Adrenal gland (tissue), 9 donors: ENCODE measurements at regions not wholly inside any gene's neighbourhood (a gene's known extent, or its start where the extent isn't known, plus 50 kb on each side); places are given as distances from the start of the nearest gene placed in this dataset.

Experiments
- DNase-seq, 7 donors: peaks; one replicate each; pipeline ENCODE4 v3.0.0-alpha.2; 2019 to 2020
- H3K27ac ChIP-seq, 5 donors: fragments of 200-600 bp; sonication (generic) in 4 of 5; 1 replicate in 3 of 5; 2 replicates in 2 of 5; pipeline versions ENCODE4 v1.5.1 to v1.8.0; 2016 to 2020; ENCODE audit warnings: mild to moderate bottlenecking in 1 of 5
- H3K27me3 ChIP-seq: fragments of 200-600 bp; 2 replicates; pipeline ENCODE4 v1.8.0; 2021
- H3K36me3 ChIP-seq, 2 donors: fragments of 200-600 bp; replicated peaks in 1 of 2; 1 replicate in 1 of 2; 2 replicates in 1 of 2; pipeline versions ENCODE4 v1.5.1 to v1.8.0; 2018 to 2022
- H3K4me1 ChIP-seq, 2 donors: fragments of 200-600 bp; replicated peaks in 1 of 2; 1 replicate in 1 of 2; 2 replicates in 1 of 2; pipeline versions ENCODE4 v1.5.1 to v1.8.0; 2018 to 2021
- H3K4me3 ChIP-seq, 4 donors: fragments of 200-600 bp; sonication (generic) in 3 of 4; one replicate each; pipeline ENCODE4 v1.5.1; 2016 to 2018
- H3K9me3 ChIP-seq, 3 donors: fragments of 200-600 bp; sonication (generic) in 1 of 3; replicated peaks in 1 of 3; 1 replicate in 2 of 3; 2 replicates in 1 of 3; pipeline versions ENCODE4 v1.5.1 to v1.8.0; 2016 to 2021
- POLR2A ChIP-seq, 2 donors: fragments of 450-650 bp; IDR thresholded peaks; one replicate each; pipeline ENCODE4 v1.6.1; 2017; ENCODE audit warnings: antibody characterized with exemption in 2 of 2, mild to moderate bottlenecking in 2 of 2, moderate library complexity in 1 of 2
- WGBS, 4 donors: extraction: QIAGEN DNeasy Blood & Tissue Kit in 2 of 4; methylation state at CpG; one replicate each; pipeline versions ENCODE4 v1.1.5 to v1.1.7; 2013 to 2017; 5-methylcytosine and 5-hydroxymethylcytosine counted together
- intact Hi-C, 2 donors: fragments of 100-400 bp; cut with DNase I; formaldehyde crosslinking; loops; one replicate each; pipeline versions ENCODE4 v1.14.1 to v1.15.0; 2022 to 2023
- TF ChIP-seq, protein P1 (sequence below), 6 experiments: fragments of 450-650 bp in 4 of 6; fragments of 200-600 bp in 2 of 6; sonication (generic) in 1 of 6; IDR thresholded peaks; 1 replicate in 5 of 6; 2 replicates in 1 of 6; pipeline versions ENCODE4 v1.5.1 to v1.8.0; 2016 to 2021; ENCODE audit warnings: antibody characterized with exemption in 6 of 6, mild to moderate bottlenecking in 2 of 6, moderate library complexity in 1 of 6
- donor health status: healthy with polysubstance abuse.
- donor health status: Bipolar disorder and iron deficiency.
- donor health status: DM: yes; HTN: yes; CAD: no.
- donor health status: DM: no; HTN: no; CAD: no.
- donor health status: DM: no; HTN: no; CAD: no.

DNA sequence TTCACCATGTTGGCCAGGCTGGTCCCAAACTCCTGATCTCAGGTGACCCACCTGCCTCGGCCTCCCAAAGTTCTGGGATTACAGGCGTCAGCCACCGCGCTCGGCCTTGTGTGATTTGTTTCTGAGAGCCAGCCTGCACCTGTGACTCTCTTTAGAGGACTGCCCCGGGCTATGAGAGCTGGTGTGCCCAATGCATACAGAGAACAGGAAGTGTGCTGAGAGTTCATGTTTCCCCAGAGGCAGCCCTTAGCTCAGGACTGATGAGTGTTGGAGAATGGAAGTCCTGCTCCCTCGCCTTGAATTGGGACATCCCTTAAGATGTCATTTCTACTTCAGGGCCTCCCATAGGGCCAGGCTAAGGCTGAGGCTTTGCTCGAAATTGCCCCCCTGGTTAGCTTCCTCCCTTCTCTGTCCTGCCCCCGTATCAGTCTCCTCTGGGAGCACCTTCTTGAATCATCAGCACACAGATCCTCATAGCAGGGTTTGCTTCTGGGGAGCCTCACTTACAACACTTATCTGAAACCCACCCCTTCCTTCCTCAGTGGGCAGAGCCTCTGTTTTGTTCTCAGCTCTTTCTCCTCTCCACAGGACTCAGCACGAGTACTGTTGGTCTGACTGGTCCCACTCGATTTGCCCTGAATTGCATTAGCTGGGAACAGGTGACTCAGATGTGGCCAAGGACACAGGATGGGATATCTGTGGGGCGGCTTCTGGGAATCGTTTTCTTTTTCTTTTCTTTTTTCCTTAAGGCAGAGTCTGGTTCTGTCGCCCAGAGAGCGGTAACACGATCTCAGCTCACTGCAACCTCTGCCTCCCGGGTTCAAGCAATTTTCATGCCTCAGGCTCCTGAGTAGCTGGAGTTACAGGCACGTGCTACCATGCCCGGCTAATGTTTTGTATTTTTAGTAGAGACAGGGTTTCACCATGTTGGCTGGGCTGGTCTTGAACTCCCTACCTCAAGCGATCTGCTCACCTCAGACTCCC lies 80.1 kb downstream of the UBIAD1 start:
- 44 to 51% (median 47%) methylated on average over 20 of the region's 20 CpGs for WGBS, 4 donors
- peak; percentile 24 to 72 (median 57) for DNase-seq
- Histone ChIP-seq H3K27ac (peak overlapping the region in 1 of 5 donors; percentile 45), H3K9me3 (no peaks in the 10 kb centered on the region), H3K36me3 (no peaks in the 10 kb centered on the region), H3K4me3 (no peak overlapping the region), H3K4me1 (no peaks in the 10 kb centered on the region), H3K27me3 (peaks cover 9% of the 10 kb centered on the region)
- intact Hi-C loops = no loop called here
- no peak for TF ChIP-seq POLR2A (IDR thresholded peaks at IDR 0.05)
- TF ChIP-seq, protein P1, sequence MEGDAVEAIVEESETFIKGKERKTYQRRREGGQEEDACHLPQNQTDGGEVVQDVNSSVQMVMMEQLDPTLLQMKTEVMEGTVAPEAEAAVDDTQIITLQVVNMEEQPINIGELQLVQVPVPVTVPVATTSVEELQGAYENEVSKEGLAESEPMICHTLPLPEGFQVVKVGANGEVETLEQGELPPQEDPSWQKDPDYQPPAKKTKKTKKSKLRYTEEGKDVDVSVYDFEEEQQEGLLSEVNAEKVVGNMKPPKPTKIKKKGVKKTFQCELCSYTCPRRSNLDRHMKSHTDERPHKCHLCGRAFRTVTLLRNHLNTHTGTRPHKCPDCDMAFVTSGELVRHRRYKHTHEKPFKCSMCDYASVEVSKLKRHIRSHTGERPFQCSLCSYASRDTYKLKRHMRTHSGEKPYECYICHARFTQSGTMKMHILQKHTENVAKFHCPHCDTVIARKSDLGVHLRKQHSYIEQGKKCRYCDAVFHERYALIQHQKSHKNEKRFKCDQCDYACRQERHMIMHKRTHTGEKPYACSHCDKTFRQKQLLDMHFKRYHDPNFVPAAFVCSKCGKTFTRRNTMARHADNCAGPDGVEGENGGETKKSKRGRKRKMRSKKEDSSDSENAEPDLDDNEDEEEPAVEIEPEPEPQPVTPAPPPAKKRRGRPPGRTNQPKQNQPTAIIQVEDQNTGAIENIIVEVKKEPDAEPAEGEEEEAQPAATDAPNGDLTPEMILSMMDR (IDR thresholded peaks at IDR 0.05) = no peak

DNA sequence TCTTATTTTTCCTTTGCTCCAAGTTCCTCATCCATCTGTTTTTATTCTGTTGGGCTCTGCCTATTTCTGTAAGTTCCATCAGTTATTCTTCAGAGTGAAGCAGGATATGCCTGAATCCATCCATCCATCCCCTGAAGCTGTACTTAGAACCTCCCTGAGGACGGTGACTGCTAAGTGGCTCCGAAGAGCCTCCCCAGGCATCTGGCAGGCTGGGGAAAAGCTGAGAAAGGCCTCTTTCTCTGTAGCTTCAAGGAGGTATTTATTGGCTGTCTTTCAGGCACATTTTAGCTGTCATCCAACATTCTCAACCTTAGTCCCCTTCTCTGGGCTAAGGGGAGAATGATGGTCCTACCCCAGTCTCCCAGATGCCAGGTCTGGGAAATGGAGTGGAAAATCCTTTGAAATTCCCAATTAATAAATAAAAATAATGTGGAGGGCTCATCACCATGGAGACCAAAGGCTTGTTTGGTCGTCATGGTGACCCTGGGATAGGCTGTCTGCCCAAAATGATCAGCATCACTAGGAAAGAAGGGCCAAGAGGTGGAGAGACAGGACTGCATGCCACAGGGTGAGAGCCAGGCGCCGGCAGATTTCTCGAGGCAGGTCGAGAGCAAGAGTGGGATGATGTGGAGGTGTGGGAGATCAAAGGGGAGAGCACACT lies 82.0 kb downstream of the UBIAD1 start:
- DNase-seq = no peak
- WGBS, 4 donors = 61 to 81% (median 67%) methylated on average over 7 of the region's 7 CpGs
- Histone ChIP-seq H3K27me3 (peaks cover 9% of the 10 kb centered on the region), H3K4me3 (no peak overlapping the region), H3K36me3 (no peaks in the 10 kb centered on the region), H3K4me1 (no peaks in the 10 kb centered on the region), H3K27ac (no peak overlapping the region), H3K9me3 (no peaks in the 10 kb centered on the region)
- intact Hi-C loops = no loop called here
- TF ChIP-seq, protein P1 (IDR thresholded peaks at IDR 0.05) = no peak
- no peak for TF ChIP-seq POLR2A (IDR thresholded peaks at IDR 0.05)

DNA sequence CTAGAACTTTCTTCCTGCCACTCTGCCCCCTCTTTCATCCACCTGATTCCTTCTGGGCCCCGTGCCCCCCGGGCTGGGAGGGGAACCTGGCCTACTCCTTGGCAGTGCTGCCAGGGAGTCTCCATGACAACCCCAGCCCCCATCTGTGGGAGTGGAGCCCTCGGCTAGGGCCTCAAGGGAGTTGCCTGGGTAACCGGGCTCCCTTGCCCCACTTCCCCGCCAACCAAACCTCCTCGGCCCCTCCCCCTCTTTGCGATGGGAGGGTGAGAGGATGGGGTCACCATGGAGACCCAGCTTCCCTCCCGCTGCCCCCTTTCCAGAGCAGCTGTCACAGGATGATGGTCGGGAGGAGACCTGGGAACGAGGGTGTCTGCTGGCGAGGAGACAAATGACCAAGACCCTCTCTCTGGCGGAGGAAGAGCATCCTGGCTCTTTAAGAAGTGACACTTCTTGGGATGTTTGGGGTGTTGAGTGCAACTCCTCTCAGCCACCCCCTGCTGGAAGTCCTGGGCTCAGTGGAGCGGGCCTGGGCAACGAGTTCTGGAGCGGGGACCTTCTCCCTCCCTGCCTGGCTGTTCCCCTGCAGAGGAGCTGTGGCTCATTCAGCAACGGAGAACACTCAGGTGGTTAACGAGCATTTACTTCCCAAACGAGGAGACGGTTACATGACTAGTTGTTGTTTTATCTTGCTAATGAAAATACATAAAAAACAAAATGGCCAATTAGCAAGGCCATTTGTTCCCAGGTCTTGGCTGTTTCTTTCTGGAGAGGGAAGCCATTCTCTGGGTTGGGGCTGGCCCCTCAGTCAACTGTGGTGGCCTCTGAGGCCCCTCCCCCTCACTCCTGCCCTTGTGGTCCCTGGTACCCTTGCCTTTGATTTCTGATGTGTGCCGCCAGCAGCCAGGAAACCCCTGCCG lies 82.8 kb downstream of the UBIAD1 start:
- intact Hi-C loops = no loop called here
- 25 to 45% (median 37%) methylated on average over 11 to 21 of the region's 21 CpGs for WGBS, 4 donors

More for the DNA sequence above, 82.8 kb downstream of the UBIAD1 start:
- DNase-seq = peak in 1 of 7 donors; percentile 54
- Histone ChIP-seq H3K27ac (no peak overlapping the region), H3K27me3 (peaks cover 9% of the 10 kb centered on the region), H3K4me1 (no peaks in the 10 kb centered on the region), H3K36me3 (no peaks in the 10 kb centered on the region), H3K4me3 (no peak overlapping the region), H3K9me3 (no peaks in the 10 kb centered on the region)
- TF ChIP-seq, protein P1 (IDR thresholded peaks at IDR 0.05) = no peak
- TF ChIP-seq POLR2A (IDR thresholded peaks at IDR 0.05) = no peak
